Retinal pigment epithelial cell (primary cell): ENCODE measurements at regions not wholly inside any gene's neighbourhood (a gene's known extent, or its start where the extent isn't known, plus 50 kb on each side); places are given as distances from the start of the nearest gene placed in this dataset.

Source experiments
- DNase-seq: peaks from one replicate; pipeline ENCODE4 v3.0.0-alpha.2; 2010; ENCODE audit warnings: low read depth
- H3K4me3 ChIP-seq: 2 replicates; pipeline ENCODE4 v1.5.1; 2011; ENCODE audit warnings: mild to moderate bottlenecking, low read length, control low read depth, moderate library complexity
- TF ChIP-seq, protein P1 (sequence below): conservative IDR thresholded peaks from 2 replicates; pipeline ENCODE4 v1.5.1; 2011; ENCODE audit warnings: low read depth, low read length, control low read depth, inconsistent platforms

DNA sequence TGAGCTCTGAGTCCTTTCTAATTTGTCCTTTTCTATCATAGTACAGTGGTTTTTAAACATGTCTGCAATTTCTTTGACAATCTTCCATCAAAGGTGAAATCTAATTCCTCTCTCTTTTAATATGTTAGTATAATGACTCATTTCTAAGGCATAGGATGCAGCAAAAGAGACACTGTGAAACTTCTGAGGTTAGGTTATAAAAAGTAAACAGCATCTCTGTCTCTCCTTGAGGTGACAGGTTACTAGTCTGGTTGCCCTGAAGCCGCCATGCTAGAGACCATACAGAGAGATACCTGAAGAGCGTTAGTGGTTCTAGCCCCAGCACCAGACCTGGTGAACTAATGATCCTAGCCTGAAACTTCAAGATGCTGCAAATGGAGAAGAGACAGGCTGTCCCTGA is 114.3 kb downstream of the PPM1A start:
- no peak overlapping the region for H3K4me3 ChIP-seq
- DNase-seq: no peak
- TF ChIP-seq, protein P1, sequence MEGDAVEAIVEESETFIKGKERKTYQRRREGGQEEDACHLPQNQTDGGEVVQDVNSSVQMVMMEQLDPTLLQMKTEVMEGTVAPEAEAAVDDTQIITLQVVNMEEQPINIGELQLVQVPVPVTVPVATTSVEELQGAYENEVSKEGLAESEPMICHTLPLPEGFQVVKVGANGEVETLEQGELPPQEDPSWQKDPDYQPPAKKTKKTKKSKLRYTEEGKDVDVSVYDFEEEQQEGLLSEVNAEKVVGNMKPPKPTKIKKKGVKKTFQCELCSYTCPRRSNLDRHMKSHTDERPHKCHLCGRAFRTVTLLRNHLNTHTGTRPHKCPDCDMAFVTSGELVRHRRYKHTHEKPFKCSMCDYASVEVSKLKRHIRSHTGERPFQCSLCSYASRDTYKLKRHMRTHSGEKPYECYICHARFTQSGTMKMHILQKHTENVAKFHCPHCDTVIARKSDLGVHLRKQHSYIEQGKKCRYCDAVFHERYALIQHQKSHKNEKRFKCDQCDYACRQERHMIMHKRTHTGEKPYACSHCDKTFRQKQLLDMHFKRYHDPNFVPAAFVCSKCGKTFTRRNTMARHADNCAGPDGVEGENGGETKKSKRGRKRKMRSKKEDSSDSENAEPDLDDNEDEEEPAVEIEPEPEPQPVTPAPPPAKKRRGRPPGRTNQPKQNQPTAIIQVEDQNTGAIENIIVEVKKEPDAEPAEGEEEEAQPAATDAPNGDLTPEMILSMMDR: no peak

DNA sequence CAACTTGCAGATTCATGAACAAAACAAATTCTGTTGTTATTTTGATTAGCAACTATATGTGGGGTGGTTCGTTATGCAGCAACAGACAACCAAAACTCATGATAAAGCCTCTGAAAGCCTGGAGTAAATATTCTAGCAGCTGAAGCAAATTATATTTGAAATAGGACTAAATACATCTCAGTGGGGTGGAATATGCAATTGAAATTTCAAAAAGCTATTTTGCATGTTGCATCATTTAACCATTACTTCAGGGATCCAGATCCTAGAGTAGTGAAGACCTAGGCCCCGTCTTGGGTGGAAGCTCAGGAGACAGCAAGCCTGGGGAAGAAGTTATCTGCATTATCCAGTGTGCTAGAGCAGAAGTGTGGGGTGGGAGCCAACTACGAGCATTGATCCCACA is 114.7 kb downstream of the PPM1A start:
- TF ChIP-seq, protein P1: no peak
- DNase-seq: no peak
- no peak overlapping the region for H3K4me3 ChIP-seq

DNA sequence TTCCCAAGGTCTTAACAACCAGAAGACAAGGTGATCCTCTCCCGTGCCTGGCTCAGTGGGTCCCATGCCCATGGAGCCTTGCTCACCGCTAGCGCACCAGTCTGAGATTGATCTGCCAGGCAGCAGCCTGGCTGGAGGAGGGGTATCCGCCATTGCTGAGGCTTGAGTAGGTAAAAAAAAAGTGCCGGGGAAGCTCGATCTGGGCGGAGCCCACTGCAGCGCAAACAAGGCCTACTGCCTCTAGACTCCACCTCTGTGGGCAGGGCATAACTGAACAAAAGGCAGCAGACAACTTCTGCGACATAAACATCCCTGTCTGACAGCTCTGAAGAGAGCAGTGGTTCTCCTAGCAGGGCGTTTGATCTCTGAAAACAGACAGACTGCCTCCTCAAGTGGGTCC is 104.0 kb downstream of the C14orf39 start:
- no peak overlapping the region for H3K4me3 ChIP-seq
- TF ChIP-seq, protein P1: no peak
- DNase-seq: no peak
